Thyroid gland (tissue), 4 donors: ENCODE measurements at regions not wholly inside any gene's neighbourhood (a gene's known extent, or its start where the extent isn't known, plus 50 kb on each side); places are given as distances from the start of the nearest gene placed in this dataset.

Experiments
- DNase-seq, 2 donors: peaks; one replicate each; pipeline ENCODE4 v3.0.0-alpha.2; 2019
- H3K27ac ChIP-seq, 3 donors: fragments of 200-600 bp; sonication (generic); 1 replicate in 2 of 3; 2 replicates in 1 of 3; pipeline ENCODE4 v1.5.1; 2016 to 2019; ENCODE audit warnings: mild to moderate bottlenecking in 1 of 3, moderate library complexity in 1 of 3
- H3K27me3 ChIP-seq: fragments of 200-600 bp; sonication (generic); one replicate; pipeline ENCODE4 v1.5.1; 2019
- H3K36me3 ChIP-seq, 2 donors: fragments of 200-600 bp; sonication (generic); one replicate each; pipeline ENCODE4 v1.5.1; 2016 to 2019
- H3K4me1 ChIP-seq, 2 donors: fragments of 200-600 bp; sonication (generic); one replicate each; pipeline ENCODE4 v1.5.1; 2017 to 2019
- H3K4me3 ChIP-seq, 3 donors: fragments of 200-600 bp; sonication (generic); replicated peaks in 1 of 3; 1 replicate in 2 of 3; 2 replicates in 1 of 3; pipeline ENCODE4 v1.5.1; 2016; ENCODE audit warnings: mild to moderate bottlenecking in 1 of 3
- H3K9me3 ChIP-seq: fragments of 200-600 bp; sonication (generic); one replicate; pipeline ENCODE4 v1.5.1; 2017
- POLR2A ChIP-seq, 2 donors: fragments of 450-650 bp; IDR thresholded peaks; one replicate each; pipeline ENCODE4 v1.6.1; 2017; ENCODE audit warnings: antibody characterized with exemption in 2 of 2, mild to moderate bottlenecking in 2 of 2, moderate library complexity in 1 of 2
- WGBS, 2 donors: methylation state at CpG; one replicate each; pipeline ENCODE4 v1.1.5; 2017; 5-methylcytosine and 5-hydroxymethylcytosine counted together
- intact Hi-C: fragments of 100-400 bp; cut with DNase I; formaldehyde crosslinking; loops from one replicate; pipeline ENCODE4 v1.15.1; 2023
- TF ChIP-seq, protein P1 (sequence below), 6 experiments: fragments of 200-600 bp in 3 of 6; fragments of 450-650 bp in 3 of 6; sonication (generic) in 3 of 6; IDR thresholded peaks; one replicate each; pipeline ENCODE4 v1.5.1; 2016 to 2019; ENCODE audit warnings: antibody characterized with exemption in 6 of 6, mild to moderate bottlenecking in 2 of 6, inconsistent platforms in 1 of 6, moderate library complexity in 1 of 6

DNA sequence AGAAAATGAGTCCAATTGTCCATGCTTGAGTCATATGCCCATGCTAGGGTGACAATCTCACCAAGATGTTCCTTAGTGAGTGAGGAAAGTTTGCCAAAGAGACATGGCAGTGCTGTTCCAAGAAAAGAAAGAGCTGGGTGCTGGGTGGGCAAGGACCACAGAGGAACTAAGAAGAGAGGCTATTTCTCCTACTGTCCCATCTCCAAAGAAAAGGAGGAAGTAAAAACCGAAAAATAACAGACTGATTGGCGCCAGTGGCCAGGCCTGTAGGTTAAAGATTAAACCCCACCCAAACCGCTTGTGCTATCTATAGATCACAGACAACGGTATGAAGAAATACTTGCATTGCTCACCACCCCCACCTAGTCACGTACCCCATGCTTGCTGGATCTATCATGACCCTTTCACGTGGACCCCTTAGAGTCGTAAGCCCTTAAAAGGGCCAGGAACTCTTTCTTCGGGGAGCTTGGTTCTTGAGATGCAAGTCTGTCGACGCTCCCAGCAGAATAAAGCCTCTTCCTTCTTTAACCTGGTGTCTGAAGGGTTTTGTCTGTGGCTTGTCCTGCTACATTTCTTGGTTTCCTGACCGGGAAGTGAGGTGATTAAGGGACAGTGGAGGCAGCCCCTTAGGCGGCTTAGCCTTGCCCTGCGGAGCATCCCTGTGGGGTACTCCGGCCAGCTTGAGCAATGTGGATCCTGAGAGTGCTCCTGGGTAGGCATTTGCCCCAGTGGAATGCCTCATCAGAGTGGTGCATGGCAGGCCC, 606.5 kb downstream of the UQCRFS1 start:
- H3K36me3 ChIP-seq = no peaks in the 10 kb centered on the region
- no peak for DNase-seq
- H3K27me3 ChIP-seq = no peaks in the 10 kb centered on the region
- no peak overlapping the region for H3K27ac ChIP-seq
- no peaks in the 10 kb centered on the region for H3K9me3 ChIP-seq
- intact Hi-C loops = no loop called here
- no peak overlapping the region for H3K4me3 ChIP-seq
- TF ChIP-seq, protein P1, sequence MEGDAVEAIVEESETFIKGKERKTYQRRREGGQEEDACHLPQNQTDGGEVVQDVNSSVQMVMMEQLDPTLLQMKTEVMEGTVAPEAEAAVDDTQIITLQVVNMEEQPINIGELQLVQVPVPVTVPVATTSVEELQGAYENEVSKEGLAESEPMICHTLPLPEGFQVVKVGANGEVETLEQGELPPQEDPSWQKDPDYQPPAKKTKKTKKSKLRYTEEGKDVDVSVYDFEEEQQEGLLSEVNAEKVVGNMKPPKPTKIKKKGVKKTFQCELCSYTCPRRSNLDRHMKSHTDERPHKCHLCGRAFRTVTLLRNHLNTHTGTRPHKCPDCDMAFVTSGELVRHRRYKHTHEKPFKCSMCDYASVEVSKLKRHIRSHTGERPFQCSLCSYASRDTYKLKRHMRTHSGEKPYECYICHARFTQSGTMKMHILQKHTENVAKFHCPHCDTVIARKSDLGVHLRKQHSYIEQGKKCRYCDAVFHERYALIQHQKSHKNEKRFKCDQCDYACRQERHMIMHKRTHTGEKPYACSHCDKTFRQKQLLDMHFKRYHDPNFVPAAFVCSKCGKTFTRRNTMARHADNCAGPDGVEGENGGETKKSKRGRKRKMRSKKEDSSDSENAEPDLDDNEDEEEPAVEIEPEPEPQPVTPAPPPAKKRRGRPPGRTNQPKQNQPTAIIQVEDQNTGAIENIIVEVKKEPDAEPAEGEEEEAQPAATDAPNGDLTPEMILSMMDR (IDR thresholded peaks at IDR 0.05) = no peak
- no peak for TF ChIP-seq POLR2A (IDR thresholded peaks at IDR 0.05)
- no peaks in the 10 kb centered on the region for H3K4me1 ChIP-seq
- WGBS, 2 donors = 85 to 91% methylated on average over 14 of the region's 14 CpGs

DNA sequence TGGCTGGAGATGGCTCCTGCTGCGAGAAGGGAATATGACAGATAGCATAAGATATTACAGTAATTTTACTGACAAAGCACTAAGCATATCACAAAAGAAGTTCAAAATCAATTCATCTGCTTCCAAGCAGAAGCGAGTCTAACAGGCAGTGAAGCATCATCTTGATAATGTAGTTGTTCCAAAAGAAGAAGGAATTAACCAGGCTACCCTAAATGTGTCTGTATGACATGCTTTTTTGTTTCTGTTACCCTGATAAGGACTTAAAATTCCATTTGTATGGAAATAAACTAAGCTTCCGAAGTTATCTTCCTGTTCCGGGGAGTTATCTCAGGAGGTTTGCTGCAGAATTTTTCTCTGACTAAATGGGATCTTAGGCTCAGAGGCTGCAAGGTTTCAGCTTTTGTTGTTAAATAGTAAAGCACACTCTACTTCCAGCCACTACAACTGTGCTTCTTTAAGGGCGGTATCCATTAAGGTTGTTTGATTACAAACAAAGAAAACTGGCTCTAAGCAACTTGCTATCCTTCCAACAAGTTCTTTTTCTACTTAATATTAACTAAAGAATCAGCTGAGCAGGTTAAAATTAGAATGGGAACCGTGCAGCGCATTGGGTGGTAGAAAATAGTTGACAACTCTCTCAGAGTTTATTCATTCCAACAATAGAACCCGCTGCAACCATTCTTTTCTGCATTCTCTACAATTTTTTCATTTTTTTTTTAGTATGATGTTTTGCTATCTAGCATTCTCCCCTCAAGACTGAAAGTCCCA, 607.3 kb downstream of the UQCRFS1 start:
- Histone ChIP-seq H3K4me3 (no peak overlapping the region), H3K27me3 (no peaks in the 10 kb centered on the region), H3K36me3 (no peaks in the 10 kb centered on the region), H3K9me3 (no peaks in the 10 kb centered on the region), H3K27ac (no peak overlapping the region), H3K4me1 (no peaks in the 10 kb centered on the region)
- TF ChIP-seq, protein P1 (IDR thresholded peaks at IDR 0.05) = no peak
- TF ChIP-seq POLR2A (IDR thresholded peaks at IDR 0.05) = no peak
- 86 to 88% methylated on average over 8 of the region's 8 CpGs for WGBS, 2 donors
- no peak for DNase-seq
- intact Hi-C loops = no loop called here

DNA sequence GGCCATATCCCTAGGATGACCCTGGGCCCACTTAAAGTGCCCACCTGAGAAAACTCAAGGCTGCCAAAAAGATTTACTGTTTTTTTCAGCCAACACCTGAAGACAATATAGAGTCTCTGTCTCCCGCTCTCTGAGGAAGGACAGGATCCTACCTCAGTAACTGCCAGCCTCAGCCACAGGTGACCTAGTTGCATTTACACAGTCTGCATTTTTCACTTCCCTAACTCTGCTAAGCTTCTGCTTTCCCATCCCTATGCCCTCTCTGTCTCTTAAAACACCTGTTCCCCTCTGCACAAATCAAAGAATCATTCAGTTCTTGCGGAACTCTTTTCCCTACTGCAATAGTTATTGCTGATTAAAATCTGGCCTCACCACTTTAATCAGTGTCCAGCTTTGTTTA, 609.5 kb downstream of the UQCRFS1 start:
- no peak overlapping the region for H3K4me3 ChIP-seq
- H3K9me3 ChIP-seq = no peaks in the 10 kb centered on the region
- DNase-seq = no peak
- no peaks in the 10 kb centered on the region for H3K36me3 ChIP-seq
- no peaks in the 10 kb centered on the region for H3K27me3 ChIP-seq
- WGBS, 2 donors = 97 to 99% methylated on average over 2 of the region's 2 CpGs
- TF ChIP-seq, protein P1 (IDR thresholded peaks at IDR 0.05) = no peak
- no peak for TF ChIP-seq POLR2A (IDR thresholded peaks at IDR 0.05)
- H3K27ac ChIP-seq = no peak overlapping the region
- H3K4me1 ChIP-seq = no peaks in the 10 kb centered on the region
- intact Hi-C loops = no loop called here

DNA sequence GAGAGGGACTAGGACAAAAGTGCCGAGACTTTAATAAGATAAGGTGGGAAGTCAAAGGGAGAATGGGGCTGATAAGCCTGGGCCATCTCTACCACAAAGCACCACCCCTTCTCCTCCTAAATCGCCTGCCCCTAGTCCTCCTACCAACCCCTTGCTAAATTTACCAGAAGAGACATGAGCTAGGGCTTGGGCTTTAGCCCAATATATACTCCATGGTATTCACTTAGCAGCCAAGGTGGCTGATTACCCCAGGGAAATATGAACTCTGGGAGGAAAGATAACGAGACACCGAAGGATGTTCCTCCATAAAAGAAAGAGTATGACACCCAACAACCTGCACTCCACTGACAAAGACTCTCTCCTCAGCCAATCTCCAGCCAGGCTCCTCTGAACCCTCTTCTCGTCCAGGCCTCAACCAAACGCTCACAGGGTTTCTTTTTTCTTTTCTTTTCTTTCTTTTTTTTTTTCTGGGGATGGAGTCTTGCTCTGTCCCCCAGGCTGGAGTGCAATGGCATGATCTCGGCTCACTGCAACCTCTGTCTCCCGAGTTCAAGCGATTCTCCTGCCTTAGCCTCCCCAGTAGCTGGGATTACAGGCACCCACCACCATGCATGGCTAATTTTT, 610.2 kb downstream of the UQCRFS1 start:
- TF ChIP-seq POLR2A (IDR thresholded peaks at IDR 0.05) = no peak
- TF ChIP-seq, protein P1 (IDR thresholded peaks at IDR 0.05) = no peak
- intact Hi-C loops = no loop called here
- WGBS, 2 donors = 80 to 83% methylated on average over 9 of the region's 9 CpGs
- Histone ChIP-seq H3K4me3 (no peak overlapping the region), H3K27me3 (no peaks in the 10 kb centered on the region), H3K27ac (no peak overlapping the region), H3K4me1 (no peaks in the 10 kb centered on the region), H3K36me3 (no peaks in the 10 kb centered on the region), H3K9me3 (no peaks in the 10 kb centered on the region)
- no peak for DNase-seq
